Smooth muscle cell (in vitro differentiated cells): ENCODE measurements at regions not wholly inside any gene's neighbourhood (a gene's known extent, or its start where the extent isn't known, plus 50 kb on each side); places are given as distances from the start of the nearest gene placed in this dataset.

ENCODE experiments used
- DNase-seq: peaks from one replicate; lab custom pipeline; 2025; ENCODE audit not compliant: unreplicated experiment; lab: John Stamatoyannopoulos, UW
- H2AFZ ChIP-seq: fragments of 200-600 bp; sonication (generic); 2 replicates; pipeline ENCODE4 v1.6.0; 2016; ENCODE audit warnings: antibody characterized with exemption, low read depth, mild to moderate bottlenecking
- H3F3A ChIP-seq: fragments of 200-600 bp; sonication (generic); 2 replicates; pipeline ENCODE4 v1.6.0; 2017; ENCODE audit warnings: antibody characterized with exemption, low read depth
- H3K27ac ChIP-seq: fragments of 200-600 bp; sonication (generic); 2 replicates; pipeline ENCODE4 v1.5.1; 2016; ENCODE audit warnings: low read depth, mild to moderate bottlenecking
- H3K27me3 ChIP-seq: fragments of 200-600 bp; sonication (generic); 2 replicates; pipeline ENCODE4 v1.6.1; 2016; ENCODE audit warnings: low read depth, mild to moderate bottlenecking
- H3K36me3 ChIP-seq: fragments of 200-600 bp; sonication (generic); 2 replicates; pipeline ENCODE4 v1.5.1; 2016; ENCODE audit warnings: low read depth
- H3K4me1 ChIP-seq: fragments of 200-600 bp; sonication (generic); 2 replicates; pipeline ENCODE4 v1.5.1; 2016; ENCODE audit warnings: low read depth
- H3K4me2 ChIP-seq: fragments of 200-600 bp; sonication (generic); 2 replicates; pipeline ENCODE4 v1.6.0; 2016; ENCODE audit warnings: mild to moderate bottlenecking
- H3K4me3 ChIP-seq: fragments of 200-600 bp; sonication (generic); 2 replicates; pipeline ENCODE4 v1.5.1; 2016; ENCODE audit warnings: mild to moderate bottlenecking
- H3K79me2 ChIP-seq: fragments of 200-600 bp; sonication (generic); 2 replicates; pipeline ENCODE4 v1.6.0; 2016; ENCODE audit warnings: low read depth, mild to moderate bottlenecking
- H3K9ac ChIP-seq: fragments of 200-600 bp; sonication (generic); 2 replicates; pipeline ENCODE4 v1.6.0; 2016; ENCODE audit warnings: low read depth
- H3K9me3 ChIP-seq: fragments of 200-600 bp; sonication (generic); replicated peaks from 2 replicates; pipeline ENCODE4 v1.5.1; 2016; ENCODE audit warnings: low read depth
- H4K20me1 ChIP-seq: fragments of 200-600 bp; sonication (generic); 2 replicates; pipeline ENCODE4 v1.6.0; 2016; ENCODE audit warnings: low read depth
- WGBS: methylation state at CpG from one replicate; pipeline ENCODE4 v1.1.7; 2016; ENCODE audit warnings: low lambda C conversion rate; 5-methylcytosine and 5-hydroxymethylcytosine counted together
- TF ChIP-seq, protein P1 (sequence below): fragments of 200-600 bp; sonication (generic); IDR thresholded peaks from 2 replicates; pipeline ENCODE4 v1.5.1; 2017; ENCODE audit warnings: borderline replicate concordance, mild to moderate bottlenecking, antibody characterized with exemption; ENCODE audit not compliant: insufficient read depth, poor library complexity, severe bottlenecking

- DNase-seq, result no peak
- TF ChIP-seq, protein P1, sequence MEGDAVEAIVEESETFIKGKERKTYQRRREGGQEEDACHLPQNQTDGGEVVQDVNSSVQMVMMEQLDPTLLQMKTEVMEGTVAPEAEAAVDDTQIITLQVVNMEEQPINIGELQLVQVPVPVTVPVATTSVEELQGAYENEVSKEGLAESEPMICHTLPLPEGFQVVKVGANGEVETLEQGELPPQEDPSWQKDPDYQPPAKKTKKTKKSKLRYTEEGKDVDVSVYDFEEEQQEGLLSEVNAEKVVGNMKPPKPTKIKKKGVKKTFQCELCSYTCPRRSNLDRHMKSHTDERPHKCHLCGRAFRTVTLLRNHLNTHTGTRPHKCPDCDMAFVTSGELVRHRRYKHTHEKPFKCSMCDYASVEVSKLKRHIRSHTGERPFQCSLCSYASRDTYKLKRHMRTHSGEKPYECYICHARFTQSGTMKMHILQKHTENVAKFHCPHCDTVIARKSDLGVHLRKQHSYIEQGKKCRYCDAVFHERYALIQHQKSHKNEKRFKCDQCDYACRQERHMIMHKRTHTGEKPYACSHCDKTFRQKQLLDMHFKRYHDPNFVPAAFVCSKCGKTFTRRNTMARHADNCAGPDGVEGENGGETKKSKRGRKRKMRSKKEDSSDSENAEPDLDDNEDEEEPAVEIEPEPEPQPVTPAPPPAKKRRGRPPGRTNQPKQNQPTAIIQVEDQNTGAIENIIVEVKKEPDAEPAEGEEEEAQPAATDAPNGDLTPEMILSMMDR, result no peak
- Histone ChIP-seq H3K9me3 (no peaks in the 10 kb centered on the region), H3K4me3 (no peak overlapping the region), H4K20me1 (no peaks in the 10 kb centered on the region), H3K4me2 (no peak overlapping the region), H3K36me3 (no peaks in the 10 kb centered on the region), H3F3A (no peaks in the 10 kb centered on the region), H3K27ac (no peak overlapping the region), H3K79me2 (no peaks in the 10 kb centered on the region), H3K9ac (no peak overlapping the region), H3K4me1 (peaks cover 13% of the 10 kb centered on the region), H2AFZ (no peak overlapping the region), H3K27me3 (no peaks in the 10 kb centered on the region)
- 91% methylated on average over 4 of the region's 4 CpGs for WGBS
These were observed 97.3 kb downstream of the FOXB1 start for GRCh38 chr15:60101416-60101815.

DNA sequence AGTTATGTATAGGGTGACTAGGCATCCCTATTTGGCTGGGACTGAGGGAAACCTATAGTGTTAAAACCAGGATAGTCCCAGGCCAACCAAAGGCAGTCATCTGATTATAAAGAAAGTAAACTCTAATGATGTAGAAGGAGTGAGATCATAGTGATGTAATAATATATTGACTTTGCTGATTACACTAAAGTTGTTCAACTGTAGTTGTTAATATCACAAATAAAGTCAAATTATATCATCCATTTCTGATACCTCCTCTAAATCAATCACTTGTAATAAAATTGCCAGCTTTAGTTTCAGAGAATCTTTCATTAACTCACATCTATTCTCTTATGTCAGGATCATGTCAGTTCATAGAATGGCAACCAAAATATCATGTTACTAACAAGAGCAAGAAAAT is 98.6 kb downstream of the FOXB1 start:
- DNase-seq, result no peak
- TF ChIP-seq, protein P1, result no peak
- Histone ChIP-seq H3K4me2 (no peak overlapping the region), H3K9ac (no peak overlapping the region), H3K4me3 (no peak overlapping the region), H2AFZ (no peak overlapping the region), H3K79me2 (no peaks in the 10 kb centered on the region), H3F3A (no peaks in the 10 kb centered on the region), H3K4me1 (peaks cover 13% of the 10 kb centered on the region), H3K36me3 (no peaks in the 10 kb centered on the region), H4K20me1 (no peaks in the 10 kb centered on the region), H3K9me3 (no peaks in the 10 kb centered on the region), H3K27me3 (no peaks in the 10 kb centered on the region), H3K27ac (no peak overlapping the region)

DNA sequence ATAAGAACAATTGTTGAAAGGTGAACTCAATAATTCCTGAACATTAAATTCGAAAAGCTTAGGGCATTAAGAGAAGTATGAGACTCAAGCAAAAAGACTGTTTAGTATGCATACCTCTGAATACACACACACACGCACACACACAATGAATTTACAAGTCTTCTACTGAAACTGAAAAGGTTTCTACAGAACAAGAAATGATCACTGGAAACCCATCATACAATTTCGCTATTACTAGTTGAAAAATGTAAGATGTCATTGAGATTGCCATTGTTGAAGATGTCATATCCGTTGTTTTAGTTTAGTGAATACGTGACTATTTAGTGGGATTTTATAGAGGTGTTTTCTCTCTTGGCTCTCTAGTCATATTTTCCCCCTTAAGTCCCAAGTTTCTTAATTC is 106.8 kb downstream of the FOXB1 start:
- no peak overlapping the region for H3K4me3 ChIP-seq
- H3K27ac ChIP-seq, result no peak overlapping the region
- no peaks in the 10 kb centered on the region for H3K79me2 ChIP-seq
- H3K27me3 ChIP-seq, result no peaks in the 10 kb centered on the region
- no peak overlapping the region for H3K4me2 ChIP-seq
- peaks cover 16% of the 10 kb centered on the region for H3K4me1 ChIP-seq
- TF ChIP-seq, protein P1, result no peak
- H4K20me1 ChIP-seq, result no peaks in the 10 kb centered on the region
- WGBS, result 85% methylated on average over 5 of the region's 5 CpGs
- DNase-seq, result no peak
- H3F3A ChIP-seq, result no peaks in the 10 kb centered on the region
- no peaks in the 10 kb centered on the region for H3K9me3 ChIP-seq
- no peaks in the 10 kb centered on the region for H3K36me3 ChIP-seq
- H3K9ac ChIP-seq, result no peak overlapping the region
- no peak overlapping the region for H2AFZ ChIP-seq

GRCh38 chr15:60115579-60116380 is 111.7 kb downstream of the FOXB1 start:
- H3K4me2 ChIP-seq, result peak overlapping the region; percentile 5

More at GRCh38 chr15:60115579-60116380, 111.7 kb downstream of the FOXB1 start:
- no peak overlapping the region for H3K4me3 ChIP-seq
- DNase-seq, result no peak
- H3K9ac ChIP-seq, result peak overlapping the region; percentile 57
- no peaks in the 10 kb centered on the region for H4K20me1 ChIP-seq
- H3K27ac ChIP-seq, result peak overlapping the region; percentile 71
- peaks cover 47% of the 10 kb centered on the region for H3K4me1 ChIP-seq
- no peaks in the 10 kb centered on the region for H3F3A ChIP-seq
- 26% methylated on average over 9 of the region's 9 CpGs for WGBS
- no peaks in the 10 kb centered on the region for H3K36me3 ChIP-seq
- TF ChIP-seq, protein P1, result no peak
- peak overlapping the region; percentile 6 for H2AFZ ChIP-seq
- no peaks in the 10 kb centered on the region for H3K79me2 ChIP-seq
- H3K9me3 ChIP-seq, result no peaks in the 10 kb centered on the region
- peaks cover 37% of the 10 kb centered on the region for H3K27me3 ChIP-seq
